IMR-90 (cell line): ENCODE measurements at regions not wholly inside any gene's neighbourhood (a gene's known extent, or its start where the extent isn't known, plus 50 kb on each side); places are given as distances from the start of the nearest gene placed in this dataset.

Experiments used
- ATAC-seq: fragments of 200-7000 bp; cut with Tn5 transposase; 2 replicates; pipeline ENCODE4 v1.9.1; 2020; ENCODE audit warnings: low read depth, mild to moderate bottlenecking, moderate library complexity
- BruUV-seq: library from RNA; stranded (reverse); fragments of 400-500 nt; replicated peaks from 2 replicates; lab custom pipeline; 2021; lab: Mats Ljungman, UMichigan
- CTCF ChIA-PET: fragments of 300-600 bp; formaldehyde crosslinking; extraction: SDS; loops from one replicate; lab custom pipeline; 2021; ENCODE audit warnings: antibody characterized with exemption; lab: Yijun Ruan, JAX
- POLR2A ChIA-PET: fragments of 300-600 bp; sonication (Branson Sonifier 250); formaldehyde crosslinking; loops from one replicate; lab custom pipeline; 2022; ENCODE audit warnings: antibody characterized with exemption; ENCODE audit not compliant: unreplicated experiment; lab: Charles Lee
- DNase-seq: peaks from one replicate; pipeline ENCODE4 v3.0.0; 2013
- H2AFZ ChIP-seq: replicated peaks from 2 replicates; pipeline ENCODE3; 2013; ENCODE audit warnings: low read length, mild to moderate bottlenecking; ENCODE audit not compliant: poor library complexity
- H2AK5ac ChIP-seq: 2 replicates; pipeline ENCODE4 v1.6.1; 2013; ENCODE audit warnings: low read depth, low read length, inconsistent platforms
- H2AK9ac ChIP-seq: replicated peaks from 2 replicates; pipeline ENCODE3; 2013; ENCODE audit warnings: mild to moderate bottlenecking, low read depth, low read length, moderate library complexity; ENCODE audit not compliant: poor library complexity
- H2BK120ac ChIP-seq: 2 replicates; pipeline ENCODE4 v1.6.1; 2013; ENCODE audit warnings: low read depth, low read length, inconsistent platforms
- H2BK15ac ChIP-seq: 3 replicates; pipeline ENCODE4 v1.6.1; 2013; ENCODE audit warnings: low read depth, low read length, inconsistent platforms
- H2BK20ac ChIP-seq: 2 replicates; pipeline ENCODE4 v1.6.1; 2013; ENCODE audit warnings: low read depth, mild to moderate bottlenecking, inconsistent platforms, low read length, moderate library complexity
- H2BK5ac ChIP-seq: 2 replicates; pipeline ENCODE4 v1.6.1; 2013; ENCODE audit warnings: mild to moderate bottlenecking, low read depth, low read length, inconsistent platforms; ENCODE audit not compliant: poor library complexity, severe bottlenecking
- H3K14ac ChIP-seq: replicated peaks from 2 replicates; pipeline ENCODE4 v1.6.1; 2013; ENCODE audit warnings: low read depth, low read length, inconsistent platforms
- H3K18ac ChIP-seq: 2 replicates; pipeline ENCODE4 v1.6.1; 2013; ENCODE audit warnings: low read depth, low read length, control low read depth
- H3K23ac ChIP-seq: 2 replicates; pipeline ENCODE4 v1.6.1; 2013; ENCODE audit warnings: low read depth, low read length, inconsistent platforms
- H3K27ac ChIP-seq: 2 replicates; pipeline ENCODE4 v1.5.1; 2013; ENCODE audit warnings: mild to moderate bottlenecking, control low read depth, low read length; ENCODE audit not compliant: insufficient read depth
- H3K27me3 ChIP-seq: 2 replicates; pipeline ENCODE4 v1.6.1; 2013; ENCODE audit warnings: low read length; ENCODE audit not compliant: control insufficient read depth, insufficient read depth
- H3K36me3 ChIP-seq: 2 replicates; pipeline ENCODE4 v1.6.1; 2013; ENCODE audit warnings: low read length, mixed read lengths; ENCODE audit not compliant: control insufficient read depth, insufficient read depth
- H3K4ac ChIP-seq: 2 replicates; pipeline ENCODE4 v1.6.1; 2013; ENCODE audit warnings: low read depth, low read length, inconsistent platforms
- H3K4me1 ChIP-seq: 2 replicates; pipeline ENCODE4 v1.6.1; 2013; ENCODE audit warnings: low read length, mixed read lengths; ENCODE audit not compliant: control insufficient read depth, insufficient read depth
- H3K4me2 ChIP-seq: 2 replicates; pipeline ENCODE4 v1.6.1; 2013; ENCODE audit warnings: low read depth, mild to moderate bottlenecking, control low read depth, low read length, moderate library complexity
- H3K4me3 ChIP-seq: 2 replicates; pipeline ENCODE4 v1.5.1; 2013; ENCODE audit warnings: low read depth, mild to moderate bottlenecking, control low read depth, low read length, moderate library complexity; ENCODE audit not compliant: insufficient read depth
- H3K56ac ChIP-seq: 2 replicates; pipeline ENCODE4 v1.6.1; 2013; ENCODE audit warnings: low read length, inconsistent platforms; ENCODE audit not compliant: insufficient read depth; ENCODE audit errors: extremely low read depth
- H3K79me1 ChIP-seq, 2 experiments: 2 replicates each; pipeline ENCODE4 v1.6.1; 2013; ENCODE audit warnings: low read length in 2 of 2, inconsistent platforms in 1 of 2, low read depth in 1 of 2
- H3K9ac ChIP-seq: 2 replicates; pipeline ENCODE4 v1.6.1; 2013; ENCODE audit warnings: low read depth, low read length, control low read depth
- H3K9me1 ChIP-seq: 2 replicates; pipeline ENCODE4 v1.6.1; 2013; ENCODE audit warnings: low read length, inconsistent platforms; ENCODE audit not compliant: insufficient read depth
- H3K9me3 ChIP-seq: 2 replicates; pipeline ENCODE4 v1.6.1; 2013; ENCODE audit warnings: low read length; ENCODE audit not compliant: control insufficient read depth, insufficient read depth
- H4K20me1 ChIP-seq: 2 replicates; pipeline ENCODE4 v1.6.1; 2013; ENCODE audit warnings: low read length, inconsistent platforms; ENCODE audit not compliant: insufficient read depth
- H4K5ac ChIP-seq: 2 replicates; pipeline ENCODE4 v1.6.1; 2013; ENCODE audit warnings: mild to moderate bottlenecking, low read depth, low read length, control low read depth
- H4K8ac ChIP-seq, 2 experiments: 2 replicates each; pipeline ENCODE4 v1.6.1; 2013; ENCODE audit warnings: low read depth in 2 of 2, low read length in 2 of 2, control low read depth in 1 of 2, inconsistent platforms in 1 of 2
- H4K91ac ChIP-seq: 2 replicates; pipeline ENCODE4 v1.6.1; 2013; ENCODE audit warnings: low read depth, low read length, inconsistent platforms; ENCODE audit not compliant: insufficient read depth
- MXI1 ChIP-seq: IDR thresholded peaks from 2 replicates; pipeline ENCODE4 v1.6.1; 2012; ENCODE audit warnings: low read depth, mild to moderate bottlenecking, low read length, moderate library complexity, borderline replicate concordance
- WGBS, 2 experiments: methylation state at CpG; one replicate each; pipeline versions ENCODE4 v1.1.5 to v1.1.7; 2013; ENCODE audit warnings: missing lambda C conversion rate in 2 of 2; ENCODE audit not compliant: insufficient read length in 1 of 2; ENCODE audit errors: extremely low coverage in 2 of 2; 5-methylcytosine and 5-hydroxymethylcytosine counted together
- dilution Hi-C: fragments of 300-500 bp; cut with HindIII; formaldehyde crosslinking; loops from one replicate; pipeline ENCODE4 v1.14.3; 2018; ENCODE audit warnings: low sequenced_read_pairs; ENCODE audit not compliant: unreplicated experiment
- in situ Hi-C: fragments of 300-500 bp; cut with MboI; formaldehyde crosslinking; loops from 3 replicates; pipeline ENCODE4 v1.14.3; 2019; ENCODE audit warnings: low sequenced_read_pairs, inconsistent platforms, mixed read lengths
- intact Hi-C: fragments of 100-400 bp; cut with micrococcal nuclease; formaldehyde crosslinking; loops from 2 replicates; pipeline ENCODE4 v1.10.0; 2022

- no peak overlapping the region for H4K5ac ChIP-seq
- no peak overlapping the region for H2BK20ac ChIP-seq
- H2BK15ac ChIP-seq, result no peak overlapping the region
- H3K4me2 ChIP-seq, result no peak overlapping the region
- H3K4me3 ChIP-seq, result no peak overlapping the region
- no peaks in the 10 kb centered on the region for H3K4me1 ChIP-seq
- H2BK120ac ChIP-seq, result no peak overlapping the region
- POLR2A ChIA-PET, result no interaction called here
- no peak overlapping the region for H3K27ac ChIP-seq
- H3K18ac ChIP-seq, result no peak overlapping the region
- no TSS peak for BruUV-seq
- DNase-seq (no peak), ATAC-seq (no peak)
- CTCF ChIA-PET, result no interaction called here
- H2BK5ac ChIP-seq, result no peak overlapping the region
- no peak overlapping the region for H3K23ac ChIP-seq
- no peak overlapping the region for H2AK5ac ChIP-seq
- no peaks in the 10 kb centered on the region for H3K9me1 ChIP-seq
- H3K79me1 ChIP-seq, result no peaks in the 10 kb centered on the region
- H2AFZ ChIP-seq, result no peak overlapping the region
- no peaks in the 10 kb centered on the region for H3K36me3 ChIP-seq
- in situ Hi-C loops (no loop called here), dilution Hi-C loops (no loop called here), intact Hi-C loops (no loop called here)
- no peak overlapping the region for H3K56ac ChIP-seq
- H3K9ac ChIP-seq, result no peak overlapping the region
- no peak for TF ChIP-seq MXI1
- H2AK9ac ChIP-seq, result no peak overlapping the region
- no peaks in the 10 kb centered on the region for H3K9me3 ChIP-seq
- H4K20me1 ChIP-seq, result no peaks in the 10 kb centered on the region
- H4K91ac ChIP-seq, result no peak overlapping the region
- H3K27me3 ChIP-seq, result no peaks in the 10 kb centered on the region
- no peak overlapping the region for H4K8ac ChIP-seq
- WGBS, 2 experiments, result no CpG with 5 or more reads among the region's 1 CpG
- no peak overlapping the region for H3K4ac ChIP-seq
- no peak overlapping the region for H3K14ac ChIP-seq
Observed at GRCh38 chr10:57790703-57791102, 477.0 kb downstream of the IPMK start.
